ENCODE measurements at regions not wholly inside any gene's neighbourhood (a gene's known extent, or its start where the extent isn't known, plus 50 kb on each side); places are given as distances from the start of the nearest gene placed in this dataset.

DNA sequence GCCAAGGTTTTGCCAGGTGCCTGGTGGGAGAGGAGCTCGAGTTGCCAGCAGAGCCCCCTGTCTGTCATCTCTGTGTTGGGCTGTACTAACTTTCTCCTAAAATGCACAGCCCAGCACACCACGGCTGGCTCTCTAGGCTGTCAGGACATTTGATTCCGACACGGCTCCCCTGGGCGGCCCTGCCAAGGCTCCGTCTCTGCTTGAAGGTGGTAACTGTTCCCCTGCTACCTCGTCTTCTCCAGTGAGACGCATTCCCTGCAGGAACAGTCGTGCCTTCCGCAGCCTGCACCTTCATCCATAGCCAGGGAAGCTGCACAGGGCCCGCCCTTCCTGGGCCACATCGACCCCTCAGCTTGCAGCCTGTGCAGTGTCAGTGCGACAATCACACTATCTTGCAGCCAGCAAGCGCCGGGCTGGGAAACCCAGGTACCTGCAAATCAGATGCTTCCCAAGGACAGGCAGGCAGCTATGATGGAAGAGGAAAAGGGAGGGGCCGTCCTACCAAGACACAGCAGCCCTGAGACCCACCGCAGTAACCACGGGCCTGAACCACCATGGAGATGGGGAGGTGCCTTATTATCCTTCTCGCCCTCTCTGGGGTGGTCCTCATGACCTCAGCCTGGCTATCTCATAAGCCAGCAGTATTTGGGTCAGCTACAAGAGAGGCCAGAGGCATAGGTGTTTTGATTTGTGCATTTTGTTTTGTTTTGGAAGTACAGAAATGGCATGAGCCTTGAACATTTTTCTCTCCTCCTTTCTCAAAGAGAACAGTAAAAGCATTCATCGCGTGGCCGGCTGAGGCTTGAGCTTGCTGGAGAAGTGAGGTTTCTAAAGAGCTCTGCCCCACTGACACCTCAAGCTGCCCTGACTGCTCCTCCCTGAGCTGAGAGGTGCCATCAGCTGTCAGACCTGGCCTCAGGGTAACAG is 361.7 kb upstream of the TNRC6C start:
- BruUV-seq (replicated peaks) = no TSS peak
- no peaks in the 10 kb centered on the region for H3K36me3 ChIP-seq (replicated peaks in 1 of 2; ENCODE audit: control insufficient read depth in 1 of 2, insufficient read depth in 2 of 2, low read length in 2 of 2)
- in situ Hi-C loops (cut with HindIII; ENCODE audit: extremely low pct_ligation_motif_present, low pct_unique_long_range_greater_than_20kb) = no loop called here
- DNase-seq (ENCODE audit: low spot score) = no peak
- peak; percentile 44 for ATAC-seq
- intact Hi-C loops (cut with micrococcal nuclease; ENCODE audit: unreplicated experiment) = no loop called here
- H3K79me2 ChIP-seq (ENCODE audit: insufficient read depth, low read length) = no peaks in the 10 kb centered on the region
- POLR2A ChIA-PET = no interaction called here
- CTCF ChIA-PET (ENCODE audit: low intra/inter-chr PET ratio, low total read pairs) = no interaction called here
- TF ChIP-seq, protein P1, sequence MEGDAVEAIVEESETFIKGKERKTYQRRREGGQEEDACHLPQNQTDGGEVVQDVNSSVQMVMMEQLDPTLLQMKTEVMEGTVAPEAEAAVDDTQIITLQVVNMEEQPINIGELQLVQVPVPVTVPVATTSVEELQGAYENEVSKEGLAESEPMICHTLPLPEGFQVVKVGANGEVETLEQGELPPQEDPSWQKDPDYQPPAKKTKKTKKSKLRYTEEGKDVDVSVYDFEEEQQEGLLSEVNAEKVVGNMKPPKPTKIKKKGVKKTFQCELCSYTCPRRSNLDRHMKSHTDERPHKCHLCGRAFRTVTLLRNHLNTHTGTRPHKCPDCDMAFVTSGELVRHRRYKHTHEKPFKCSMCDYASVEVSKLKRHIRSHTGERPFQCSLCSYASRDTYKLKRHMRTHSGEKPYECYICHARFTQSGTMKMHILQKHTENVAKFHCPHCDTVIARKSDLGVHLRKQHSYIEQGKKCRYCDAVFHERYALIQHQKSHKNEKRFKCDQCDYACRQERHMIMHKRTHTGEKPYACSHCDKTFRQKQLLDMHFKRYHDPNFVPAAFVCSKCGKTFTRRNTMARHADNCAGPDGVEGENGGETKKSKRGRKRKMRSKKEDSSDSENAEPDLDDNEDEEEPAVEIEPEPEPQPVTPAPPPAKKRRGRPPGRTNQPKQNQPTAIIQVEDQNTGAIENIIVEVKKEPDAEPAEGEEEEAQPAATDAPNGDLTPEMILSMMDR (CRISPR knock-in tag; IDR thresholded peaks at IDR 0.05) = 0 out of 2 replicates have a peak, but pooled peaks have one; percentile 6
- no peak for TF ChIP-seq SALL2 (CRISPR knock-in tag; IDR thresholded peaks at IDR 0.05)
- no peaks in the 10 kb centered on the region for H3K4me1 ChIP-seq (ENCODE audit: insufficient read depth, low read length)
- H3K27ac ChIP-seq (ENCODE audit: extremely low read length, insufficient read depth, low read length) = no peak overlapping the region
- H3K9ac ChIP-seq (ENCODE audit: insufficient read depth, low read depth, low read length) = no peak overlapping the region
- H3K4me3 ChIP-seq (replicated peaks in 1 of 3; ENCODE audit: insufficient read depth in 1 of 3, low read depth in 2 of 3, low read length in 3 of 3) = no peak overlapping the region
- peaks cover 12 to 86% of the 10 kb centered on the region in 2 experiments; a peak in 4 of 5 replicates for H3K27me3 ChIP-seq (ENCODE audit: control insufficient read depth in 1 of 2, insufficient read depth in 2 of 2, low read length in 2 of 2)
- WGBS (ENCODE audit: low lambda C conversion rate) = 26% methylated on average over 13 of the region's 22 CpGs
- H2AFZ ChIP-seq (ENCODE audit: low read length) = no peak overlapping the region
- H4K20me1 ChIP-seq (ENCODE audit: insufficient read depth, low read length) = no peaks in the 10 kb centered on the region; the same call in 1 of the 2 replicates
- FAIRE-seq = no peak
- no peaks in the 10 kb centered on the region for H3K9me3 ChIP-seq (ENCODE audit: low read length)
- no peak overlapping the region for H3K4me2 ChIP-seq (ENCODE audit: low read depth, low read length)

GRCh38 chr17:77597418-77598240 is 360.9 kb upstream of the TNRC6C start:
- H3K36me3 ChIP-seq (replicated peaks in 1 of 2; ENCODE audit: control insufficient read depth in 1 of 2, insufficient read depth in 2 of 2, low read length in 2 of 2) = no peaks in the 10 kb centered on the region
- no peak overlapping the region for H3K4me3 ChIP-seq (replicated peaks in 1 of 3; ENCODE audit: insufficient read depth in 1 of 3, low read depth in 2 of 3, low read length in 3 of 3)
- H3K9ac ChIP-seq (ENCODE audit: insufficient read depth, low read depth, low read length) = no peak overlapping the region
- no peaks in the 10 kb centered on the region for H3K9me3 ChIP-seq (ENCODE audit: low read length)
- TF ChIP-seq ZNF350 (CRISPR knock-in tag; IDR thresholded peaks at IDR 0.05; ENCODE audit: borderline replicate concordance, low read depth) = no peak
- TF ChIP-seq SP140L (CRISPR knock-in tag; IDR thresholded peaks at IDR 0.05; ENCODE audit: borderline replicate concordance) = no peak
- no peak for TF ChIP-seq FOXJ3 (CRISPR knock-in tag; IDR thresholded peaks at IDR 0.05; ENCODE audit: borderline replicate concordance)
- TF ChIP-seq, protein P2, sequence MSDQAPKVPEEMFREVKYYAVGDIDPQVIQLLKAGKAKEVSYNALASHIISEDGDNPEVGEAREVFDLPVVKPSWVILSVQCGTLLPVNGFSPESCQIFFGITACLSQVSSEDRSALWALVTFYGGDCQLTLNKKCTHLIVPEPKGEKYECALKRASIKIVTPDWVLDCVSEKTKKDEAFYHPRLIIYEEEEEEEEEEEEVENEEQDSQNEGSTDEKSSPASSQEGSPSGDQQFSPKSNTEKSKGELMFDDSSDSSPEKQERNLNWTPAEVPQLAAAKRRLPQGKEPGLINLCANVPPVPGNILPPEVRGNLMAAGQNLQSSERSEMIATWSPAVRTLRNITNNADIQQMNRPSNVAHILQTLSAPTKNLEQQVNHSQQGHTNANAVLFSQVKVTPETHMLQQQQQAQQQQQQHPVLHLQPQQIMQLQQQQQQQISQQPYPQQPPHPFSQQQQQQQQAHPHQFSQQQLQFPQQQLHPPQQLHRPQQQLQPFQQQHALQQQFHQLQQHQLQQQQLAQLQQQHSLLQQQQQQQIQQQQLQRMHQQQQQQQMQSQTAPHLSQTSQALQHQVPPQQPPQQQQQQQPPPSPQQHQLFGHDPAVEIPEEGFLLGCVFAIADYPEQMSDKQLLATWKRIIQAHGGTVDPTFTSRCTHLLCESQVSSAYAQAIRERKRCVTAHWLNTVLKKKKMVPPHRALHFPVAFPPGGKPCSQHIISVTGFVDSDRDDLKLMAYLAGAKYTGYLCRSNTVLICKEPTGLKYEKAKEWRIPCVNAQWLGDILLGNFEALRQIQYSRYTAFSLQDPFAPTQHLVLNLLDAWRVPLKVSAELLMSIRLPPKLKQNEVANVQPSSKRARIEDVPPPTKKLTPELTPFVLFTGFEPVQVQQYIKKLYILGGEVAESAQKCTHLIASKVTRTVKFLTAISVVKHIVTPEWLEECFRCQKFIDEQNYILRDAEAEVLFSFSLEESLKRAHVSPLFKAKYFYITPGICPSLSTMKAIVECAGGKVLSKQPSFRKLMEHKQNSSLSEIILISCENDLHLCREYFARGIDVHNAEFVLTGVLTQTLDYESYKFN (CRISPR knock-in tag; conservative IDR thresholded peaks at IDR 0.05) = no peak
- no peak for FAIRE-seq
- no peak for DNase-seq (ENCODE audit: low spot score)
- peaks cover 14 to 87% of the 10 kb centered on the region in 2 experiments; a peak in 4 of 5 replicates for H3K27me3 ChIP-seq (ENCODE audit: control insufficient read depth in 1 of 2, insufficient read depth in 2 of 2, low read length in 2 of 2)
- intact Hi-C loops (cut with micrococcal nuclease; ENCODE audit: unreplicated experiment) = no loop called here
- BruUV-seq (replicated peaks) = no TSS peak
- H4K20me1 ChIP-seq (ENCODE audit: insufficient read depth, low read length) = no peaks in the 10 kb centered on the region; the same call in 1 of the 2 replicates
- H3K4me1 ChIP-seq (ENCODE audit: insufficient read depth, low read length) = no peaks in the 10 kb centered on the region
- ChIA-PET POLR2A (no interaction called here), CTCF (ENCODE audit: low intra/inter-chr PET ratio, low total read pairs) (no interaction called here)
- ATAC-seq = no peak; the same call in 2 of the 3 replicates
- in situ Hi-C loops (cut with HindIII; ENCODE audit: extremely low pct_ligation_motif_present, low pct_unique_long_range_greater_than_20kb) = no loop called here
- no peak overlapping the region for H3K4me2 ChIP-seq (ENCODE audit: low read depth, low read length)
- WGBS (ENCODE audit: low lambda C conversion rate) = 20% methylated on average over 17 of the region's 19 CpGs
- no peaks in the 10 kb centered on the region for H3K79me2 ChIP-seq (ENCODE audit: insufficient read depth, low read length)
- no peak overlapping the region for H2AFZ ChIP-seq (ENCODE audit: low read length)
- H3K27ac ChIP-seq (ENCODE audit: extremely low read length, insufficient read depth, low read length) = no peak overlapping the region

All from HepG2 (cell line).